Caco-2 (cell line): ENCODE measurements at regions not wholly inside any gene's neighbourhood (a gene's known extent, or its start where the extent isn't known, plus 50 kb on each side); places are given as distances from the start of the nearest gene placed in this dataset.

Source experiments
- BruUV-seq: library from RNA; stranded (reverse); fragments of 400-500 nt; replicated peaks from 2 replicates; lab custom pipeline; 2021; lab: Mats Ljungman, UMichigan
- CTCF ChIA-PET: fragments of 300-600 bp; sonication (Branson Sonifier 250); formaldehyde crosslinking; loops from one replicate; lab custom pipeline; 2022; ENCODE audit warnings: antibody characterized with exemption; lab: Charles Lee
- POLR2A ChIA-PET: fragments of 300-600 bp; sonication (Branson Sonifier 250); formaldehyde crosslinking; loops from one replicate; lab custom pipeline; 2022; ENCODE audit warnings: antibody characterized with exemption; lab: Charles Lee
- DNase-seq, 2 experiments: peaks; one replicate each; pipeline versions ENCODE4 v3.0.0 to v3.0.0-alpha.2; 2020 to 2022
- H3K27me3 ChIP-seq: replicated peaks from 2 replicates; pipeline ENCODE4 v1.6.0; 2011; ENCODE audit warnings: low read length; ENCODE audit not compliant: control insufficient read depth, insufficient read depth
- H3K36me3 ChIP-seq: 2 replicates; pipeline ENCODE4 v1.5.1; 2011; ENCODE audit warnings: low read length; ENCODE audit not compliant: control insufficient read depth, insufficient read depth
- H3K4me1 ChIP-seq: fragments of 250-450 bp; sonication (Bioruptor Pico); 2 replicates; pipeline ENCODE4 v1.5.1; 2020; ENCODE audit warnings: mild to moderate bottlenecking
- H3K4me3 ChIP-seq: 2 replicates; pipeline ENCODE4 v1.5.1; 2011; ENCODE audit warnings: low read depth, mild to moderate bottlenecking, control low read depth, low read length
- H3K9me3 ChIP-seq: fragments of 250-450 bp; sonication (Bioruptor Pico); 2 replicates; pipeline ENCODE4 v1.5.1; 2020; ENCODE audit warnings: mild to moderate bottlenecking, moderate library complexity
- H3K27ac Mint-ChIP-seq: one replicate; pipeline ENCODE4 v1.8.0; 2022; ENCODE audit warnings: mixed read lengths; ENCODE audit not compliant: unreplicated experiment
- H3K27me3 Mint-ChIP-seq: one replicate; pipeline ENCODE4 v1.8.0; 2022; ENCODE audit warnings: mixed read lengths; ENCODE audit not compliant: insufficient read depth, unreplicated experiment
- H3K36me3 Mint-ChIP-seq: one replicate; pipeline ENCODE4 v1.8.0; 2022; ENCODE audit warnings: mild to moderate bottlenecking, mixed read lengths; ENCODE audit not compliant: insufficient read depth, unreplicated experiment
- H3K4me1 Mint-ChIP-seq: one replicate; pipeline ENCODE4 v1.8.0; 2022; ENCODE audit warnings: low read depth, mixed read lengths; ENCODE audit not compliant: unreplicated experiment
- H3K4me3 Mint-ChIP-seq: one replicate; pipeline ENCODE4 v1.8.0; 2022; ENCODE audit warnings: mild to moderate bottlenecking, moderate library complexity, mixed read lengths; ENCODE audit not compliant: unreplicated experiment
- H3K9me3 Mint-ChIP-seq: one replicate; pipeline ENCODE4 v1.8.0; 2022; ENCODE audit warnings: mixed read lengths; ENCODE audit not compliant: unreplicated experiment
- CTCF ChIP-seq, 2 experiments: fragments of 200-600 bp in 1 of 2; IDR thresholded peaks; 1 replicate in 1 of 2; 2 replicates in 1 of 2; pipeline versions ENCODE4 v1.5.1 to v1.8.0; 2011 to 2022; ENCODE audit warnings: antibody characterized with exemption in 1 of 2, control low read depth in 1 of 2, inconsistent platforms in 1 of 2, low read depth in 1 of 2, low read length in 1 of 2, mild to moderate bottlenecking in 1 of 2, moderate library complexity in 1 of 2; ENCODE audit not compliant: insufficient read depth in 1 of 2, severe bottlenecking in 1 of 2, unreplicated experiment in 1 of 2
- intact Hi-C: fragments of 100-400 bp; cut with micrococcal nuclease; formaldehyde crosslinking; loops from one replicate; pipeline ENCODE4 v1.10.0; 2022; ENCODE audit not compliant: unreplicated experiment

DNA sequence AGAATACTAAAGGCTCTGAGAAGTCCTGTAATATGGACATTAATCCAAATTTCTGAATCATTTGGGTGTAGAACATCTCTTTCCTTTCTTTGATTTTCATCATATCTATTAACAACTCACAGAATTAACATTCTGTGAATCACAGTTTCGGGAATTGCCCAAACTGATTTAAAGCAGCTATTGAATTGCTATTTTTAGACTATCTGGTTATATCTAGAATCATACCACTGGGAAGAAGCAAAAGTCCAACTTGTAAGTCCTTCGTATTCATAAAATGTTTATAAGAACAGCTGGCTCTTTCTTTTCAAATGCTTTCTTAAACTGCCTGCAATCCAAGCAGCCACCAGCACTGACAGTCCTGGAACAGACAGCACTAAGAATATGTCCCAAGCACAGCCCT, 733.0 kb downstream of the NTRK3 start:
- POLR2A ChIA-PET: no interaction called here

DNA sequence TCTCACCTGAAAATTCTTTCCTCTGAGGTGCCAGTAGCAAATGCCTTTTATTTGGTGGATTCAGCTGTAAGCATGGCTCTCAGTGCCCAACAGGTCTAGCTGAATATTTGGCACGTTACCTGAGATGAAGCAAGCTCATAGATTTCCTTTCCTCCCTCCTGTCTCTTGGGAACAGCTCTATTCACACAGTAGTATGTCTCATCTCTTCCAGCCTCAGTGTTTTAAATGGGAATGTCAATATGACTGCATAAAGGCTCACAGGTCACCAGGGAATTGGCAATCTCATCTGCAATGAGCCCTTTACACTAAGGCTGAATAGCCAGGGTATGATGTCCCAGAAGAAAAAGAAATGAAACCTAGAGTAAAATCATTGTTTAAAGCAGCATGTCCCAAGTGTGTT, 733.5 kb downstream of the NTRK3 start:
- no peaks in the 10 kb centered on the region for H3K4me1 ChIP-seq
- Mint-ChIP-seq H3K27ac (no peak overlapping the region), H3K4me3 (no peak overlapping the region), H3K9me3 (no peaks in the 10 kb centered on the region), H3K36me3 (no peaks in the 10 kb centered on the region), H3K27me3 (no peaks in the 10 kb centered on the region), H3K4me1 (no peaks in the 10 kb centered on the region)
- BruUV-seq: no TSS peak
- no peak overlapping the region for H3K4me3 ChIP-seq
- no peaks in the 10 kb centered on the region for H3K36me3 ChIP-seq
- CTCF ChIA-PET: no interaction called here
- no peaks in the 10 kb centered on the region for H3K27me3 ChIP-seq
- POLR2A ChIA-PET: no interaction called here
- intact Hi-C loops: no loop called here
- DNase-seq: no peak
- TF ChIP-seq CTCF (IDR thresholded peaks at IDR 0.05; ENCODE audit: insufficient read depth in 1 of 2, low read depth in 1 of 2, low read length in 1 of 2, severe bottlenecking in 1 of 2, unreplicated experiment in 1 of 2): no peak
- H3K9me3 ChIP-seq: no peaks in the 10 kb centered on the region

More for the DNA sequence above, 733.0 kb downstream of the NTRK3 start:
- H3K36me3 ChIP-seq: no peaks in the 10 kb centered on the region
- no peak overlapping the region for H3K4me3 Mint-ChIP-seq
- no peaks in the 10 kb centered on the region for H3K27me3 ChIP-seq
- H3K27me3 Mint-ChIP-seq: no peaks in the 10 kb centered on the region
- no peaks in the 10 kb centered on the region for H3K4me1 ChIP-seq
- no peaks in the 10 kb centered on the region for H3K36me3 Mint-ChIP-seq
- no peaks in the 10 kb centered on the region for H3K4me1 Mint-ChIP-seq
- BruUV-seq: no TSS peak
- H3K9me3 Mint-ChIP-seq: no peaks in the 10 kb centered on the region
- H3K27ac Mint-ChIP-seq: no peak overlapping the region
- no peak for DNase-seq
- no peak overlapping the region for H3K4me3 ChIP-seq
- intact Hi-C loops: no loop called here
- TF ChIP-seq CTCF (IDR thresholded peaks at IDR 0.05; ENCODE audit: insufficient read depth in 1 of 2, low read depth in 1 of 2, low read length in 1 of 2, severe bottlenecking in 1 of 2, unreplicated experiment in 1 of 2): no peak
- CTCF ChIA-PET: interaction anchor here (0.6 kb wide), 1 partner anchor 216 kb away, joined by 3 read pairs; no protein-coding TSS in a partner anchor
- H3K9me3 ChIP-seq: no peaks in the 10 kb centered on the region

GRCh38 chr15:87518957-87519356, 737.6 kb downstream of the NTRK3 start:
- no peak for DNase-seq
- Mint-ChIP-seq H3K27me3 (no peaks in the 10 kb centered on the region), H3K4me1 (no peaks in the 10 kb centered on the region), H3K36me3 (no peaks in the 10 kb centered on the region), H3K27ac (no peak overlapping the region), H3K4me3 (no peak overlapping the region), H3K9me3 (no peaks in the 10 kb centered on the region)
- H3K9me3 ChIP-seq: no peaks in the 10 kb centered on the region
- no peaks in the 10 kb centered on the region for H3K4me1 ChIP-seq
- H3K4me3 ChIP-seq: no peak overlapping the region
- CTCF ChIA-PET: no interaction called here
- intact Hi-C loops: no loop called here
- no peak for TF ChIP-seq CTCF (IDR thresholded peaks at IDR 0.05; ENCODE audit: insufficient read depth in 1 of 2, low read depth in 1 of 2, low read length in 1 of 2, severe bottlenecking in 1 of 2, unreplicated experiment in 1 of 2)
- H3K27me3 ChIP-seq: no peaks in the 10 kb centered on the region
- BruUV-seq: no TSS peak
- no peaks in the 10 kb centered on the region for H3K36me3 ChIP-seq
- POLR2A ChIA-PET: no interaction called here
